Heart left ventricle (tissue), 16 donors: ENCODE measurements at regions not wholly inside any gene's neighbourhood (a gene's known extent, or its start where the extent isn't known, plus 50 kb on each side); places are given as distances from the start of the nearest gene placed in this dataset.

Experiments used
- ATAC-seq, 4 donors: fragments of 200-7000 bp; cut with Tn5 transposase; one replicate each; pipeline ENCODE4 v1.9.1; 2020 to 2022; ENCODE audit warnings: moderate library complexity in 4 of 4, mild to moderate bottlenecking in 3 of 4, moderate number of reproducible peaks in 1 of 4
- DNase-seq, 5 donors: peaks; one replicate each; pipeline ENCODE4 v3.0.0-alpha.2; 2020
- H3K27ac ChIP-seq, 12 donors: fragments of 200-600 bp; sonication (generic) in 4 of 12; one replicate each; pipeline versions ENCODE4 v1.5.0 to v1.8.0; 2016 to 2022; ENCODE audit warnings: mild to moderate bottlenecking in 2 of 12
- H3K27me3 ChIP-seq, 9 donors: fragments of 200-600 bp; sonication (generic) in 2 of 9; one replicate each; pipeline versions ENCODE4 v1.5.1 to v1.8.0; 2016 to 2022; ENCODE audit warnings: mild to moderate bottlenecking in 3 of 9
- H3K36me3 ChIP-seq, 9 donors: fragments of 200-600 bp; sonication (generic) in 2 of 9; one replicate each; pipeline versions ENCODE4 v1.5.0 to v1.8.0; 2018 to 2022; ENCODE audit warnings: mild to moderate bottlenecking in 2 of 9
- H3K4me1 ChIP-seq, 12 donors: fragments of 200-600 bp; sonication (generic) in 4 of 12; one replicate each; pipeline versions ENCODE4 v1.5.0 to v1.8.0; 2016 to 2022; ENCODE audit warnings: mild to moderate bottlenecking in 3 of 12
- H3K4me3 ChIP-seq, 12 donors: fragments of 200-600 bp; sonication (generic) in 4 of 12; one replicate each; pipeline versions ENCODE4 v1.5.0 to v1.8.0; 2017 to 2022; ENCODE audit warnings: mild to moderate bottlenecking in 9 of 12, moderate library complexity in 4 of 12
- H3K9me3 ChIP-seq, 12 donors: fragments of 200-600 bp; sonication (generic) in 4 of 12; one replicate each; pipeline versions ENCODE4 v1.5.0 to v1.8.0; 2016 to 2022; ENCODE audit warnings: mild to moderate bottlenecking in 1 of 12
- CTCF ChIP-seq, 12 donors: fragments of 200-600 bp; sonication (generic) in 4 of 12; IDR thresholded peaks; one replicate each; pipeline versions ENCODE4 v1.5.0 to v1.8.0; 2018 to 2022; ENCODE audit warnings: antibody characterized with exemption in 12 of 12, mild to moderate bottlenecking in 5 of 12
- POLR2A ChIP-seq, 2 donors: fragments of 450-650 bp; IDR thresholded peaks; one replicate each; pipeline ENCODE4 v1.6.1; 2017; ENCODE audit warnings: antibody characterized with exemption in 2 of 2, mild to moderate bottlenecking in 2 of 2, moderate library complexity in 2 of 2
- WGBS, 4 donors: extraction: QIAGEN DNeasy Blood & Tissue Kit in 2 of 4; methylation state at CpG; one replicate each; pipeline versions ENCODE4 v1.1.5 to v1.1.7; 2013 to 2018; 5-methylcytosine and 5-hydroxymethylcytosine counted together
- intact Hi-C, 10 donors: fragments of 100-400 bp; cut with DNase I; formaldehyde crosslinking; loops; one replicate each; pipeline versions ENCODE4 v1.11.1 to v1.14.2; 2022
- donor health status: ischemic (EF 13 %, LVEDD 7.1; RV severe dilation, severe dysfunction).
- donor health status: healthy with polysubstance abuse.
- donor health status: DM: no; HTN: yes; CAD: no.
- donor health status: DM: no; HTN: no; CAD: no.
- donor health status: ischemic (EF 25% LVEDD 6.9; RV normal size, moderate dysfunction).
- donor health status: ischemic (EF 25% LVEDD 5.7; RV mildly dilated, moderate dysfunction).
- donor health status: healthy.
- donor health status: DM: yes; HTN: yes; CAD: no.
- donor health status: ischemic (EF 35%, LVEDD 5.7; RV mildly dilated, moderate dysfunction).
- donor health status: nonischemic (EF 11% LVEDD 7.7; RV severe dilation, severe dysfunction).
- donor health status: DM: yes; HTN: yes; CAD: no.
- donor health status: PGD.
- donor health status: ischemic (EF 29% LVEDD 5.4; RV normal size, mild dysfunction).
- donor health status: nonischemic (EF 23%, LVEDD 6.1; RV moderate dilation, normal function).

- Histone ChIP-seq H3K36me3 (no peaks in the 10 kb centered on the region), H3K27me3 (no peaks in the 10 kb centered on the region), H3K27ac (no peak overlapping the region), H3K9me3 (no peaks in the 10 kb centered on the region), H3K4me3 (no peak overlapping the region), H3K4me1 (no peaks in the 10 kb centered on the region)
- ATAC-seq (no peak), DNase-seq (no peak)
- intact Hi-C loops: no loop called here
- TF ChIP-seq POLR2A (IDR thresholded peaks at IDR 0.05) (no peak), CTCF (IDR thresholded peaks at IDR 0.05) (no peak)
- WGBS, 4 donors: 78 to 84% (median 80%) methylated on average over 8 of the region's 8 CpGs
These were observed 804.1 kb downstream of the TFAP2A start for GRCh38 chr6:9610620-9611415.

GRCh38 chr6:9606435-9607134 is 808.3 kb downstream of the TFAP2A start:
- ATAC-seq: no peak
- WGBS, 4 donors: 44 to 57% (median 47%) methylated on average over 14 of the region's 14 CpGs
- Histone ChIP-seq H3K4me1 (no peaks in the 10 kb centered on the region), H3K9me3 (no peaks in the 10 kb centered on the region), H3K27me3 (no peaks in the 10 kb centered on the region), H3K36me3 (no peaks in the 10 kb centered on the region), H3K4me3 (no peak overlapping the region), H3K27ac (no peak overlapping the region)
- no peak for DNase-seq
- no peak for TF ChIP-seq POLR2A (IDR thresholded peaks at IDR 0.05)
- TF ChIP-seq CTCF (IDR thresholded peaks at IDR 0.05): no peak
- intact Hi-C loops: no loop called here

GRCh38 chr6:9594746-9595145 is 820.1 kb downstream of the TFAP2A start:
- intact Hi-C loops: no loop called here
- Histone ChIP-seq H3K27ac (no peak overlapping the region), H3K4me3 (no peak overlapping the region), H3K9me3 (no peaks in the 10 kb centered on the region), H3K36me3 (no peaks in the 10 kb centered on the region), H3K27me3 (no peaks in the 10 kb centered on the region), H3K4me1 (no peaks in the 10 kb centered on the region)
- TF ChIP-seq POLR2A (IDR thresholded peaks at IDR 0.05): no peak
- TF ChIP-seq CTCF (IDR thresholded peaks at IDR 0.05): no peak
- 92 to 97% (median 93%) methylated on average over 2 of the region's 2 CpGs for WGBS, 4 donors
- ATAC-seq (no peak), DNase-seq (no peak)

GRCh38 chr6:9593554-9593953 is 821.3 kb downstream of the TFAP2A start:
- WGBS, 4 donors: 70 to 88% (median 83%) methylated on average over 3 of the region's 3 CpGs

More at GRCh38 chr6:9593554-9593953, 821.3 kb downstream of the TFAP2A start:
- ATAC-seq: no peak
- no peak for TF ChIP-seq CTCF (IDR thresholded peaks at IDR 0.05)
- TF ChIP-seq POLR2A (IDR thresholded peaks at IDR 0.05): no peak
- Histone ChIP-seq H3K27me3 (no peaks in the 10 kb centered on the region), H3K36me3 (no peaks in the 10 kb centered on the region), H3K27ac (no peak overlapping the region), H3K9me3 (no peaks in the 10 kb centered on the region), H3K4me3 (no peak overlapping the region), H3K4me1 (no peaks in the 10 kb centered on the region)
- DNase-seq: no peak
- intact Hi-C loops: no loop called here
